Osteoblast (primary cell): ENCODE measurements at regions not wholly inside any gene's neighbourhood (a gene's known extent, or its start where the extent isn't known, plus 50 kb on each side); places are given as distances from the start of the nearest gene placed in this dataset.

ENCODE experiments used
- DNase-seq: peaks from one replicate; pipeline ENCODE4 v3.0.0; 2011; ENCODE audit warnings: low spot score, mixed read lengths; ENCODE audit not compliant: insufficient read length; ENCODE audit errors: missing footprints
- H2AFZ ChIP-seq: 2 replicates; pipeline ENCODE4 v1.6.0; 2011; ENCODE audit warnings: mild to moderate bottlenecking, low read length
- H3K27ac ChIP-seq: 2 replicates; pipeline ENCODE4 v1.5.1; 2011; ENCODE audit warnings: mild to moderate bottlenecking, low read depth, low read length, moderate library complexity
- H3K27me3 ChIP-seq: 2 replicates; pipeline ENCODE4 v1.6.0; 2012; ENCODE audit warnings: mild to moderate bottlenecking, control low read depth, inconsistent platforms, low read length, moderate library complexity; ENCODE audit not compliant: insufficient read depth
- H3K36me3 ChIP-seq: 2 replicates; pipeline ENCODE4 v1.5.1; 2011; ENCODE audit warnings: mild to moderate bottlenecking, low read length, control low read depth, moderate library complexity; ENCODE audit not compliant: insufficient read depth
- H3K4me1 ChIP-seq: 2 replicates; pipeline ENCODE4 v1.5.1; 2011; ENCODE audit warnings: mild to moderate bottlenecking, low read length, control low read depth, moderate library complexity; ENCODE audit not compliant: insufficient read depth
- H3K4me2 ChIP-seq: 2 replicates; pipeline ENCODE4 v1.6.0; 2011; ENCODE audit warnings: mild to moderate bottlenecking, low read length; ENCODE audit not compliant: insufficient read depth
- H3K4me3 ChIP-seq: fragments of 200-600 bp; sonication (generic); 3 replicates; pipeline ENCODE4 v1.5.1; 2012; ENCODE audit warnings: mild to moderate bottlenecking, low read length, inconsistent platforms; ENCODE audit not compliant: insufficient read depth
- H3K79me2 ChIP-seq: 2 replicates; pipeline ENCODE4 v1.6.0; 2012; ENCODE audit warnings: mild to moderate bottlenecking, low read length, control low read depth, inconsistent platforms; ENCODE audit not compliant: insufficient read depth
- H3K9me3 ChIP-seq: 2 replicates; pipeline ENCODE4 v1.5.1; 2011; ENCODE audit warnings: low read depth, low read length, control low read depth
- H4K20me1 ChIP-seq: 2 replicates; pipeline ENCODE4 v1.6.0; 2012; ENCODE audit warnings: mild to moderate bottlenecking, low read length, control low read depth; ENCODE audit not compliant: insufficient read depth
- TF ChIP-seq, protein P1 (sequence below): IDR thresholded peaks from 2 replicates; pipeline ENCODE4 v1.5.1; 2011; ENCODE audit warnings: mild to moderate bottlenecking, low read depth, low read length, moderate library complexity; ENCODE audit errors: extremely low read depth

DNA sequence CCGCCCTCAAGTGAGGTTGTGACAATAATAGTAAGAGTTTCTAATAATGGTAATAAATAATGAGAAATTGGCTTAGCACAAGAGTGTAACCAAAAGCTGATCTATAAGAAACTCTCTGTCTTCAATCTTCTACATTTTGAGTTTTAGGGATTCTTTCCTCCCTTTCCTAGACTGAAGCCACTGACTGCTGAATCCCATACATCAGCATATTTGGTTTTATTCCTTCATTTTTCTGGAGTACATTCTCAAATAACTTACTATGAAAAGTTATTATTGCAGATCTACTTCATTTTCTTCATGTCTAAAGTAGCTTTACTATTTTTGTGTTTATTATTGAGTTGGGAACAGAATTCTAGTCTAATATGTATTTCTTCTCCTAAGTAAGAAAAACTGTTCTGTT is 49.9 kb upstream of the ADAD1 start:
- Histone ChIP-seq H3K79me2 (no peaks in the 10 kb centered on the region), H3K4me3 (no peak overlapping the region), H3K4me1 (peaks cover 7% of the 10 kb centered on the region), H4K20me1 (no peaks in the 10 kb centered on the region), H3K27me3 (no peaks in the 10 kb centered on the region), H3K9me3 (no peaks in the 10 kb centered on the region), H2AFZ (no peak overlapping the region), H3K27ac (no peak overlapping the region), H3K36me3 (peaks cover 28% of the 10 kb centered on the region), H3K4me2 (no peak overlapping the region)
- TF ChIP-seq, protein P1, sequence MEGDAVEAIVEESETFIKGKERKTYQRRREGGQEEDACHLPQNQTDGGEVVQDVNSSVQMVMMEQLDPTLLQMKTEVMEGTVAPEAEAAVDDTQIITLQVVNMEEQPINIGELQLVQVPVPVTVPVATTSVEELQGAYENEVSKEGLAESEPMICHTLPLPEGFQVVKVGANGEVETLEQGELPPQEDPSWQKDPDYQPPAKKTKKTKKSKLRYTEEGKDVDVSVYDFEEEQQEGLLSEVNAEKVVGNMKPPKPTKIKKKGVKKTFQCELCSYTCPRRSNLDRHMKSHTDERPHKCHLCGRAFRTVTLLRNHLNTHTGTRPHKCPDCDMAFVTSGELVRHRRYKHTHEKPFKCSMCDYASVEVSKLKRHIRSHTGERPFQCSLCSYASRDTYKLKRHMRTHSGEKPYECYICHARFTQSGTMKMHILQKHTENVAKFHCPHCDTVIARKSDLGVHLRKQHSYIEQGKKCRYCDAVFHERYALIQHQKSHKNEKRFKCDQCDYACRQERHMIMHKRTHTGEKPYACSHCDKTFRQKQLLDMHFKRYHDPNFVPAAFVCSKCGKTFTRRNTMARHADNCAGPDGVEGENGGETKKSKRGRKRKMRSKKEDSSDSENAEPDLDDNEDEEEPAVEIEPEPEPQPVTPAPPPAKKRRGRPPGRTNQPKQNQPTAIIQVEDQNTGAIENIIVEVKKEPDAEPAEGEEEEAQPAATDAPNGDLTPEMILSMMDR: no peak
- DNase-seq: no peak
